GM19351 (cell line): ENCODE measurements at regions not wholly inside any gene's neighbourhood (a gene's known extent, or its start where the extent isn't known, plus 50 kb on each side); places are given as distances from the start of the nearest gene placed in this dataset.
A peak's percentile ranks its signal among the peaks of the same experiment; 100 is the strongest.
"Not testable (repeated sequence)": the region's sequence is repeated elsewhere in the genome, so short reads cannot be mapped to it uniquely, and the experiment has no call there.

Source experiments
- ATAC-seq: cut with Tn5 transposase; IDR thresholded peaks from one replicate; pipeline ENCODE4 v1.9.1; 2021; ENCODE audit warnings: mild to moderate bottlenecking, moderate library complexity; ENCODE audit not compliant: unreplicated experiment

- ATAC-seq, result no peak
Observed at GRCh38 chr7:17396692-17397091, 98.2 kb downstream of the AHR start.

GRCh38 chr7:17401791-17402627 is 103.6 kb downstream of the AHR start:
- ATAC-seq, result peak; percentile 63

DNA sequence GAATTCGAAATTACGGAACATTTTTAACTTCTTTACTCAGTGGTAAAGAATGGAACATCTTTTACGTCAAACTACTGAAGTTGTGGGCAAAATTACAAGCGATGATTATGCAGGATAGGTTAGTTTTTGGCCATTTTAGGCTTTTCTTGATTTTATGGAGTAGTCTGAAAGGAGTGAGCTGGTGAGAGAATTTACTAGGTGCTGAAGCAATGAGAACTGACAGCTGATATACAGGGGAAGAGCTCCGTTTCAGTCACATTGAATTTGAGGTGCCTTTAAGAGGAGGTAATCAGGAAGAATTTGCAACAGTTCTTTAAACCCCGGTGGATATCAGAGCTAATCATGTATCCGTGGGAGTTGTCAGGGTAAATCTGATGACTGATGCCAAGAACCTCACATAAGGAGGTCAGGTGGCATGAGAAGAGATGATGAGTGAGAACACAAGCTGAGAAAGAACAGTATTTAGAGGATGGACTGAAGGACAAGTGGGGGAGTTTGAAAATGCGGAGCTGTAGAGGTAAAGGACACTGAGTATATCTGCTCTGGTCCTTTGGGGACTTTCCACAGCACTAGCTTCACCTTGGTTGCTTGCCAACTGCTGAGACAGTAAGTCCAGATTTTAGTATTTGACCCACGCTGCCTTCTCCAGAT is 104.3 kb downstream of the AHR start:
- ATAC-seq, result peak; percentile 75

DNA sequence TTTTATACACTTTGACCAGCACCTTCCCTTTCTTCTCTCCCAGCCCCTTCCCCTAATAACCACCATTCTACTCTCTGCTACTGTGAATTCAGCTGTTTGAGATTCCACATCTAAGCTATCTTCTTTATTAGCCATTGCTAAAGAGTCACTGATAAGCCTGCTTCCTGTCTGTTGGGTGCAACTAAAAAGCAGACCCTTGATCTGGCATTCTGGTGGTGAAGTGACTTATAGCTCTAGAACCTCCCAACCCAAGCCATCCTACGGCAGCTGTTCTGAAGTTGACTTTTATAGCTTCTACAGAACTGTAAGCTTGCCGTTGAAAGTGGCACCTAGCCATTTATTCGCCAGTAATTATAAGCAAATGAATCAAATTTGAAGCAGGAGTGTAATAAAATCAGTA is 105.6 kb downstream of the AHR start:
- ATAC-seq, result no peak

DNA sequence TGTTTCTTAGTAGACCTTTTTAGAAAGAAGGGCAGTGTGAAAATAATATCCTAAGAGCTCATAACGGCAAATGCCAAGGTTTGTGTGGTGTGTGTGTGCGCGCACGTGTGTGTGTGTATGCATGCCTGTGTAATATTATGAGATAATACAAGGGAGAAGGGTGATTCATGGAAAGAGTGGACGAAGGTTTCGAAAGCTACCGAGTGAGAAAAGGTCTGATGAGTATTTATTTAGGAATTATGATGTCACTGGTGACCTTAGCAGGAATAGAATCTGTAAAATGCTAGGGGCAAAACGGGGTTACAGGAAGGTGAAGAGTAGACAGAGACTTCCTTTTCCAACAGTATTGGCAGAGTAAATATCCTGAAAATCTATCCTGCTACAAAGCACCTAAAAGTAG is 107.3 kb downstream of the AHR start:
- ATAC-seq, result no peak

GRCh38 chr7:17406738-17407137 is 108.3 kb downstream of the AHR start:
- ATAC-seq, result no peak

- ATAC-seq, result no peak
Observed at GRCh38 chr7:17407229-17407628, 108.8 kb downstream of the AHR start.

GRCh38 chr7:17408245-17408903 is 109.9 kb downstream of the AHR start:
- ATAC-seq, result peak; percentile 68

GRCh38 chr7:17408904-17409290 is 110.4 kb downstream of the AHR start:
- no peak for ATAC-seq

DNA sequence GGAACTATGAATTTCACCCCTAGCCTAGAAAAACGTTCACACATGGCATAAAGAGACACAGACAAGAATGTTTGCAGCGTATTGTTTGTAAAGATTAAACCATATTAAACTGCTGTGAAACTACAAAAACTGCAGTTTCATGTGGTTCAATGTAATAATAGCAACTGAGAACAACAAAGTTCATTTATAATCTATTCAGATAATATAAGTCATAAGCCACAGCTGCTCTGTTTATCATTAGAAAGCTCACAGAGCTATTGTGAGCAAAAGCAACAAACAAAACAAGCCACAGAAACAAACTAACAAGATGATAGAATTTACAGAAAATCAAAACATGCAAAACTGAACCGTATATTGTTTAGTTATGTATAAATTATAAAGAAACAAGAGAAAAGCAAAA is 113.5 kb downstream of the AHR start:
- peak; percentile 62 for ATAC-seq

DNA sequence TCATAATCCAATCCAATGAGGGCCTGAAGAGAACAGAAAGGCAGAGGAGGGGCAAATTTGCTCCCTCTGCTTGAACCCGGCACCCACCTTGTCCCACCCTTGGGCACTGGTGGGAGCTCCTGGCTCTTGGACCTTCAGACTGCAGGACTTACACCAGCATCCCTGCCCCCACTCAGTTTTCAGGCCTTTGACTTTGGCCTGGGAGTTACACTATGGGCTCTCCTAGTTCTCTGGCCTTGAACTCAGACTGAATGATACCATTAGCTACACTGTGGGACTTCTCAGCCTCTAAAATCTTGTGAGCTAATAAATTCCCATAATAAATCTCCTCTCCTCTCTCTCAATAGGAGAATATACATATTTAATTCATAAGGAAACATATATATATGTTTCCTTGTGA is 114.4 kb downstream of the AHR start:
- no peak for ATAC-seq

GRCh38 chr7:17415955-17416354 is 117.5 kb downstream of the AHR start:
- ATAC-seq, result no peak

GRCh38 chr7:17420308-17421015 is 122.0 kb downstream of the AHR start:
- ATAC-seq, result not testable (repeated sequence)

DNA sequence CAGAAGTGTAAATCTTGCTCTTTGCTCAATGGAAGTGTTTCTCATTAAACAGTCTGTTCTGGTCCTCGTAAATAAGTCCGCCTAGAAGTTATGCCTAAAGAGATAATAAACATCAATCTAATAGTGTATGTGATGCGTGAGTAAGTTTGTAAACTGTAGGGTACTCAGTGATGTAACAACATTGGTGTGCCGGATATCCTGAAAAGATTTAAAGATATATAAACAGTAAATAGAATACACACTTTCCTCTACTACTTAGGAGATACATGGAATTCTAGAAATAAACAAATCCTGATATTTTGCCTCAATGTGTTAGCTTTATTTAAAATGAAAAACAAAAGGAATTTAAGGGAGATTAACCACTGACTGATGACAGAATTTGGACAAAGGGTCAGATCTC is 123.5 kb downstream of the AHR start:
- no peak for ATAC-seq

DNA sequence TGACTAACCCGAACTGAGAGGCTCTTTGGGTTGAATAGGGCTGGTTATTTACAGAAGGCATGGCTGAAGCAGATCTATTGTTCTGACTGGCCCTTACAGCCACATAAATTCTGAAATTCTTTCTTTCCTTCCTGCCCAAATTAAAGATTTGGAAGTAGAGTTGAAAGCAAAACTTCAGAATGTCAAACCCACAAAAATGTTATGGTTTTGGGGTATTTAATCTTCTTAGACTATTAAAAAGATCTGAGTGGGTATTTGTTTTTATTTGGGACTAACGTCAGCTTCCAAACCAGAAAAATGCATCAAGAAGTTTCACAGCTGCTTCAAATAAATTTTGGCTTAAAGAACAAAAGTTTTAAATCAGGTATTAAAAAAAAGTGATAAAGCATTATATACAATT is 124.5 kb downstream of the AHR start:
- ATAC-seq, result no peak

- no peak for ATAC-seq
Observed at GRCh38 chr7:17427924-17428323, 129.5 kb downstream of the AHR start.

GRCh38 chr7:17429579-17429978 is 131.1 kb downstream of the AHR start:
- no peak for ATAC-seq

- ATAC-seq, result no peak
Observed at GRCh38 chr7:17432793-17433192, 134.3 kb downstream of the AHR start.

- ATAC-seq, result no peak
Observed at GRCh38 chr7:17434191-17434590, 135.7 kb downstream of the AHR start.

DNA sequence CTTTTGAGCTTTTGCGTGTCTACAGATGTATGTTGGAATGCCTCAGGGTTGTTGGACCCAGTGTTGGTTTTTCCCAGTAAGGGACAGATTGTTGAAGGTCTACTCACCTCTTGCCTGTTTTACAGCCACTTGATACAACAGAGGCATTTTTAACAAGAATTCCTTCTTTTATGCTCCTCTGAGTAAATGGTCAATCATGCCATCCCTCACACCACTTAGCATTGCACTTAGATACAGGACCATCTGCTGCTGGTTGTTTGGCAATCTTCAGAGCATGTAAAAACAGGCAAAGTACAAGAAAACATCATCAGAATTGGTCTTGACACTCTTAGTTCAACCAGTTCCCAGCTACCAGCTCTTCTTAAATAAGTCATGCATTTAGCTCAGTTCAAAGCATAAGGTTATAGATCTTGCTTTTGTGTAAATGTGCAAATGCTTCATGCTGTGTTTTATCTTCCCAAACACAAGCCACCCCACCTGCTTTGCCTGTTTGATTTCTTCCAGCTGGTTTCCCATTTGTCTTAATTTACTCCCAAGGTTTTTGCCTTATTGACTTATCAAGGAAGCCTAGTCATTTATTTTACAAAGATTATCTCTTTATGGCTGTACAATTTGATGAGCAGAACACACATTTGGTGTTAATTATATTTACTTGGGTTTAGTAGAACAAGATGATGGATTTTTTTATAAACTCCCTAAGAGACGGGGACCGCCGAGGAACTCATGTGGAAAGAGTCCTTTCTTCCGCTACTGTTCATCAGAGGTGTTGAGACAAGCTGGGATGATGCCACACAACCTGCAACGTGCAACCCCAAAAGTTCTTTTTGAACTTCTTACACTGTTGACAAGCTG is 136.6 kb downstream of the AHR start:
- no peak for ATAC-seq
